HEK293T (cell line): ENCODE measurements at regions not wholly inside any gene's neighbourhood (a gene's known extent, or its start where the extent isn't known, plus 50 kb on each side); places are given as distances from the start of the nearest gene placed in this dataset.

ENCODE experiments used
- CTCF ChIA-PET: fragments of 350-600 bp; formaldehyde crosslinking; extraction: SDS; loops from one replicate; lab custom pipeline; 2021; ENCODE audit warnings: antibody characterized with exemption, inconsistent platforms; lab: Yijun Ruan, JAX
- POLR2A ChIA-PET: fragments of 350-600 bp; formaldehyde crosslinking; extraction: SDS; loops from one replicate; lab custom pipeline; 2020; ENCODE audit warnings: antibody characterized with exemption, inconsistent platforms; lab: Yijun Ruan, JAX
- DNase-seq: peaks from one replicate; pipeline ENCODE4 v3.0.0; 2012; ENCODE audit warnings: mixed read lengths; ENCODE audit errors: extremely low spot score
- ARNT ChIP-seq: fragments of 450-650 bp; IDR thresholded peaks from 2 replicates; pipeline ENCODE4 v1.6.1; 2017; ENCODE audit warnings: mild to moderate bottlenecking
- BHLHE40 ChIP-seq: fragments of 450-650 bp; IDR thresholded peaks from 2 replicates; pipeline ENCODE4 v1.6.1; 2016; ENCODE audit warnings: mild to moderate bottlenecking, moderate library complexity, borderline replicate concordance
- CTBP1 ChIP-seq: fragments of 450-650 bp; IDR thresholded peaks from 2 replicates; pipeline ENCODE4 v1.6.1; 2016; ENCODE audit warnings: borderline replicate concordance
- ELF4 ChIP-seq: fragments of 450-650 bp; IDR thresholded peaks from 2 replicates; pipeline ENCODE4 v1.6.1; 2017; ENCODE audit warnings: antibody characterized with exemption
- FOXA1 ChIP-seq: fragments of 450-650 bp; IDR thresholded peaks from 2 replicates; pipeline ENCODE4 v1.6.1; 2016; ENCODE audit warnings: mild to moderate bottlenecking
- FOXK2 ChIP-seq: fragments of 450-650 bp; IDR thresholded peaks from 2 replicates; pipeline ENCODE4 v1.6.1; 2016; ENCODE audit warnings: mild to moderate bottlenecking
- FOXM1 ChIP-seq: fragments of 450-650 bp; IDR thresholded peaks from 2 replicates; pipeline ENCODE4 v1.6.1; 2017; ENCODE audit warnings: mild to moderate bottlenecking, borderline replicate concordance
- HDGF ChIP-seq: fragments of 450-650 bp; IDR thresholded peaks from 2 replicates; pipeline ENCODE4 v1.6.1; 2017; ENCODE audit warnings: antibody characterized with exemption, borderline replicate concordance
- L3MBTL2 ChIP-seq: fragments of 450-650 bp; conservative IDR thresholded peaks from 2 replicates; pipeline ENCODE4 v1.6.1; 2016; ENCODE audit warnings: mild to moderate bottlenecking
- LEF1 ChIP-seq: fragments of 450-650 bp; IDR thresholded peaks from 2 replicates; pipeline ENCODE4 v1.6.1; 2017; ENCODE audit warnings: mild to moderate bottlenecking, borderline replicate concordance
- NFRKB ChIP-seq: fragments of 450-650 bp; IDR thresholded peaks from 2 replicates; pipeline ENCODE4 v1.6.1; 2016; ENCODE audit warnings: mild to moderate bottlenecking, moderate library complexity
- SP1 ChIP-seq: fragments of 450-650 bp; IDR thresholded peaks from 2 replicates; pipeline ENCODE4 v1.6.1; 2017
- SUZ12 ChIP-seq: fragments of 450-650 bp; IDR thresholded peaks from 2 replicates; pipeline ENCODE4 v1.6.1; 2016; ENCODE audit warnings: mild to moderate bottlenecking
- TARDBP ChIP-seq: fragments of 450-650 bp; IDR thresholded peaks from 2 replicates; pipeline ENCODE4 v1.6.1; 2016
- ZNF384 ChIP-seq: fragments of 450-650 bp; IDR thresholded peaks from 2 replicates; pipeline ENCODE4 v1.6.1; 2016
- TF ChIP-seq, protein P1 (sequence below): fragments of 450-650 bp; IDR thresholded peaks from 2 replicates; pipeline ENCODE4 v1.6.1; 2016

DNA sequence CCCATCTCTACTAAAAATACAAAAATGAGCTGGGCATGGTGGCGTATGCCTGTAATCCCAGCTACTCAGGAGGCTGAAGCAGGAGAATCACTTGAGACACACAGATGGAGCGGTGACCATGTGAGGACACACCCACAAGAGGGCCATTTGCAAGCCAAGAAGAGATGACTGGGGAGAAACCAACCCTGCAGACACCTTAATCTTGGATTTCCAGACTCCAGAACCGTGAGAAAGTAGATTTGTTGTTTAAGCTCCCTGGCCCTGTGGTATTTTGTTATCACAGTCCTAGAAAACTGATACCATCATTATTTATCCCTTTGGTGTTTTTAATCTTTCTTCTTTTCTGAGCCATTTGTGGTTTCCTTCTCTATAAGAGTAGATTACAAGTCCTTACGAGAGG lies 88.6 kb upstream of the ID2 start:
- POLR2A ChIA-PET = interaction anchor here (1.6 kb wide), 1 partner anchor 88 kb away, joined by 5 read pairs; the partner anchor contains the start of gene ID2
- TF ChIP-seq NFRKB (no peak), FOXM1 (no peak), BHLHE40 (no peak), TARDBP (no peak), LEF1 (no peak), ELF4 (no peak), FOXA1 (no peak), CTBP1 (no peak), HDGF (no peak), ZNF384 (no peak), L3MBTL2 (no peak), FOXK2 (no peak), SUZ12 (no peak), SP1 (no peak), ARNT (no peak)
- TF ChIP-seq, protein P1, sequence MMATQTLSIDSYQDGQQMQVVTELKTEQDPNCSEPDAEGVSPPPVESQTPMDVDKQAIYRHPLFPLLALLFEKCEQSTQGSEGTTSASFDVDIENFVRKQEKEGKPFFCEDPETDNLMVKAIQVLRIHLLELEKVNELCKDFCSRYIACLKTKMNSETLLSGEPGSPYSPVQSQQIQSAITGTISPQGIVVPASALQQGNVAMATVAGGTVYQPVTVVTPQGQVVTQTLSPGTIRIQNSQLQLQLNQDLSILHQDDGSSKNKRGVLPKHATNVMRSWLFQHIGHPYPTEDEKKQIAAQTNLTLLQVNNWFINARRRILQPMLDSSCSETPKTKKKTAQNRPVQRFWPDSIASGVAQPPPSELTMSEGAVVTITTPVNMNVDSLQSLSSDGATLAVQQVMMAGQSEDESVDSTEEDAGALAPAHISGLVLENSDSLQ = no peak
- DNase-seq = no peak
- CTCF ChIA-PET = no interaction called here

DNA sequence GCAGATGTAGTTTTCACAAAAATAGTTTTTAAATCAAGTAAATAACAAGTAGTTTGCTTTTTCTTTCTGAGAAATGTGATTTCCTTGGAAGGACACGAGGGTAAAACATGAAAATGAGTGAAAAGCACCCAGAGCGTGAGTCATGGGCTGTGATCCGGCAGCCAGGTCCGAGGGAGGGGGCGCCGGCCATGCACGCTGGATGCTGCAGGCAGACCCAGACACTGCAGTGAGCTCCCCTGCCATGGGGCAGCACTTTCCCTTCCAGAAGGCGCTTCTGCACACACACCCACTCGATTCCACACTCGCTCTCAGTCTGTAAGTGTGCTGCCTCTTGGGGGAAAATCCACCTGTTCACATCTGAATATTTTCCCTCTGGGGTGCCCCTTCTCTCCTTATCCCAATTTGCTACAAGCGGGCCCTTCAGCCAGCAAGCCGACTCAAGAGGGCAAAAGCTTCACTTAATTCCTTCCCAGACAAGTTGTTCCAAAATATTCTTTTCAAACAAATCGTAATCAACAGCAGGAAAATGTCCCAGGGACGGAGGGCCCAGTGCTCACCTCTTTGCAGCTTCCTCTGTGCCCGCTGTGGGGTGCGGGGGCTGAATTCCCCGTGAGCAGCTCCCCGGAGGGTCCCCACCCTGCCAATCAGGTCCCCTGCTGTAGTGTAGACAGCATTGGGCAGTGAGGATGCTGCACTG lies 87.0 kb upstream of the ID2 start:
- CTCF ChIA-PET = no interaction called here
- DNase-seq = no peak
- POLR2A ChIA-PET = interaction anchor here (1.8 kb wide), 1 partner anchor 87 kb away, joined by 5 read pairs; the partner anchor contains the start of gene ID2
- no peak for TF ChIP-seq LEF1
- TF ChIP-seq SUZ12 = no peak
- TF ChIP-seq L3MBTL2 = no peak
- no peak for TF ChIP-seq SP1
- no peak for TF ChIP-seq FOXM1

DNA sequence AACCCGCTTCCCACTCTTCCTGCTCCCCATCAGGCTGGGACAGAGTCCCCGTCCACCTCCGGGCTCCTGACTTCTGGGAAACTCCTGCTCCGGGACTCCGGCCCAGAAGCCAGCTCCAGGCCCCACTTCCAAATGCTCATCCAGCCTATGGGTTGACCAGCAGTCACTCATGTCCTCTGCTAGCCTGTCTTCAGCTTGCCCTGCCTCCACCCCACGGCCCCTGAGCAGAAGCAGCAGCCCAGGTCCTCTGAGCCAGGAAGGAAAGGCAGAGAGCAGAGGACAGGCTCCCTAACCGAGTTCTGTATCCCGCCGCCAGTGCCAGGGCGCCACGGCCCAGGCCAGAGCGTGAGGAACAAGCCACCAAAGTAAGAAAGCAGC lies 86.4 kb upstream of the ID2 start:
- ChIA-PET POLR2A (interaction anchor here (1.8 kb wide), 1 partner anchor 86 kb away, joined by 5 read pairs; the partner anchor contains the start of gene ID2), CTCF (no interaction called here)
- no peak for TF ChIP-seq HDGF
- TF ChIP-seq ELF4 = no peak
- no peak for TF ChIP-seq NFRKB
- no peak for TF ChIP-seq BHLHE40
- TF ChIP-seq SP1 = no peak
- TF ChIP-seq ARNT = no peak
- no peak for TF ChIP-seq L3MBTL2
- TF ChIP-seq LEF1 = no peak
- TF ChIP-seq TARDBP = no peak
- TF ChIP-seq FOXA1 = no peak
- no peak for TF ChIP-seq SUZ12
- TF ChIP-seq FOXK2 = no peak
- TF ChIP-seq CTBP1 = no peak
- TF ChIP-seq FOXM1 = no peak
- TF ChIP-seq, protein P1 = no peak
- no peak for TF ChIP-seq ZNF384
- no peak for DNase-seq

DNA sequence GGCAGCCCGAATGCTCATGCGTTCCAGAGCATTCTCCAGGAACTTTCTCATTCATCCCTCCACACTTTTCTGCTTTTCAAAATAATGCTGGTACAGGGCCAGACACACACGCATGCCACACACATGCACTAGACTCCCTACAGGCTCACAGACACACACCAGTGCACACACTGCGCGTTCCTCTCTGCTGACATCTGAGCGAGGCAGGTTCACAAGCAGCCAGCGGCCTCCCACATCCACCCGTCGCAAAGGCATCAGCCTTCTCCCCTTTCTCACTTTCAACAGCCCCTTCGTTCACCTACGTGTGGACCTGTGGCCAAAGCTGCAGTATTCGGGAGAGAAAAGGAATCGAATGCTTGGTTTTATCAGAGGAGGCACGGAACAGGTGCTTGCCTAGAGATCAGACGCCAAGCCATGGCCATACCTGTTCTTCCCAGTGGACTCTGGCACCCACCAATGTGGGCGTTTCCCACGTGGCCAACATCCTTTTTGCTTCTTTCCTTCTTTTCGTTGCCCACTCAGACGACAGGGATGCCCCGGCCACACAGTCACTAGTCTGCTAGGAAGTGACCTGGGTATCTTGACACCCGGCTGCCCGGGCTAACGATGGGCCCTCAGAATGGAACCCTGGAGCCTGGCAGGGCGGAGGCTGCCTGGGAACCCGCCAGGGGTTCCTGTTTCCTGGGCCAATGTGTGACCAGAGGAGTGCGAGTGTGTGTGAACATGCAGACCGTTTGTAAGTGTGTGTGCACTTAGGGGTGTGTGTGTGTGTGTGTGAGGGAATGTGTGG lies 85.8 kb upstream of the ID2 start:
- no peak for DNase-seq
- ChIA-PET POLR2A (no interaction called here), CTCF (no interaction called here)
- no peak for TF ChIP-seq SP1
- no peak for TF ChIP-seq ZNF384
- no peak for TF ChIP-seq FOXA1
- no peak for TF ChIP-seq HDGF
- TF ChIP-seq SUZ12 = no peak
- TF ChIP-seq ELF4 = no peak
- TF ChIP-seq ARNT = no peak

DNA sequence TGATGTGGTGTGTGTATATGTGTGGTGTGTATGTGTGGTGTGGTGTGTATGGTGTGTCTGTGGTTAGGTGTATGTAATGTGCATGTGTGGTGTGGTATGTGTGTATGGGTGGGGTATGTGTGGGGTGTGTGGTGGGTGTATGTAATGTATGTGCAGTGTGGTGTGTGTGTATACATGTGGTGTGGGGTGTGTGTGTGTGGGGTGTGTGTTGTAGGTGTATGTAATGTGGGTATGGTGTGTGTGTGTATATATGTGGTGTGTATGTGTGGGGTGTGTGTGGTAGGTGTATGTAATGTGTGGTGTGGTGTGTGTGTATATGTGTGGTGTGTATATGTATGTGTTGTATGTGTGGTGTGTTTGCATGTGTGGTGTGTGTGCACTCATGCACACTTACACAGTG lies 84.8 kb upstream of the ID2 start:
- TF ChIP-seq L3MBTL2 (no peak), SUZ12 (no peak), SP1 (no peak), FOXA1 (no peak), FOXM1 (no peak), ARNT (no peak), NFRKB (no peak), ZNF384 (no peak), LEF1 (no peak), ELF4 (no peak), HDGF (no peak), TARDBP (no peak), FOXK2 (no peak), CTBP1 (no peak)
- TF ChIP-seq, protein P1 = no peak
- ChIA-PET POLR2A (no interaction called here), CTCF (no interaction called here)
- DNase-seq = no peak
